ENCODE measurements at regions not wholly inside any gene's neighbourhood (a gene's known extent, or its start where the extent isn't known, plus 50 kb on each side); places are given as distances from the start of the nearest gene placed in this dataset.

GRCh38 chr5:160488394-160489325, 67.0 kb downstream of the PTTG1 start:
- TF ChIP-seq, protein P1, sequence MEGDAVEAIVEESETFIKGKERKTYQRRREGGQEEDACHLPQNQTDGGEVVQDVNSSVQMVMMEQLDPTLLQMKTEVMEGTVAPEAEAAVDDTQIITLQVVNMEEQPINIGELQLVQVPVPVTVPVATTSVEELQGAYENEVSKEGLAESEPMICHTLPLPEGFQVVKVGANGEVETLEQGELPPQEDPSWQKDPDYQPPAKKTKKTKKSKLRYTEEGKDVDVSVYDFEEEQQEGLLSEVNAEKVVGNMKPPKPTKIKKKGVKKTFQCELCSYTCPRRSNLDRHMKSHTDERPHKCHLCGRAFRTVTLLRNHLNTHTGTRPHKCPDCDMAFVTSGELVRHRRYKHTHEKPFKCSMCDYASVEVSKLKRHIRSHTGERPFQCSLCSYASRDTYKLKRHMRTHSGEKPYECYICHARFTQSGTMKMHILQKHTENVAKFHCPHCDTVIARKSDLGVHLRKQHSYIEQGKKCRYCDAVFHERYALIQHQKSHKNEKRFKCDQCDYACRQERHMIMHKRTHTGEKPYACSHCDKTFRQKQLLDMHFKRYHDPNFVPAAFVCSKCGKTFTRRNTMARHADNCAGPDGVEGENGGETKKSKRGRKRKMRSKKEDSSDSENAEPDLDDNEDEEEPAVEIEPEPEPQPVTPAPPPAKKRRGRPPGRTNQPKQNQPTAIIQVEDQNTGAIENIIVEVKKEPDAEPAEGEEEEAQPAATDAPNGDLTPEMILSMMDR (conservative IDR thresholded peaks at IDR 0.05; ENCODE audit: low read depth, low read length): no peak
- no peak for TF ChIP-seq RFX5 (IDR thresholded peaks at IDR 0.05; ENCODE audit: low read depth, low read length)
- no peak for TF ChIP-seq MAZ (IDR thresholded peaks at IDR 0.05; ENCODE audit: borderline replicate concordance, low read depth, low read length)

All from IMR-90 (cell line).